ENCODE measurements at regions not wholly inside any gene's neighbourhood (a gene's known extent, or its start where the extent isn't known, plus 50 kb on each side); places are given as distances from the start of the nearest gene placed in this dataset.

DNA sequence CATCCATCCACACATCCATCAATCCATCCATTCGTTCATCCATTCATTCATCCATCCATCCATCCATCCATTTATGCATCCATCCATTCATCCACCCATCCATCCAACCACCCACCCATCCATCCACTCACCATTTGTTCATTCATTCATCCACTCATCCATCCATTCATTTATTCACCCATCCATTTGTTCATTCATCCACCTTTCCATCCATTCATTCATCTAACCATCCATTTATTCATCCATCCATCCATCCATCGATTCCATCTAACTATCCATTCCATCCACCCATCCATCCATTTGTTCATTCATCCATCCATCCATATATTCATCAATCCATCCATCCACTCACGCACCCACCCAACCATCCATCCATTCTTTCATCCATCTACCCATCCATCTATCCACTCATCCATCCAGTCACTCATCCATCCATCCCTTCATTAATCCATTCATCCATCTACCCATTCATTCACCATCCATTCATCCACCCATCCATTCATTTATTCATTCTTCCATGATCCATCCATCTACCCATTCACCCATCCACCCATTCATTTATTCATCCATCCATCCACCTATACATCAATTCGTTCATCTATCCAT, 225.0 kb downstream of the TUBA3C start:
- TF ChIP-seq NANOG (IDR thresholded peaks at IDR 0.05; ENCODE audit: borderline replicate concordance) (no peak), EZH2 (IDR thresholded peaks at IDR 0.05; ENCODE audit: low read depth, unreplicated experiment) (no peak)
- TF ChIP-seq, protein P1, sequence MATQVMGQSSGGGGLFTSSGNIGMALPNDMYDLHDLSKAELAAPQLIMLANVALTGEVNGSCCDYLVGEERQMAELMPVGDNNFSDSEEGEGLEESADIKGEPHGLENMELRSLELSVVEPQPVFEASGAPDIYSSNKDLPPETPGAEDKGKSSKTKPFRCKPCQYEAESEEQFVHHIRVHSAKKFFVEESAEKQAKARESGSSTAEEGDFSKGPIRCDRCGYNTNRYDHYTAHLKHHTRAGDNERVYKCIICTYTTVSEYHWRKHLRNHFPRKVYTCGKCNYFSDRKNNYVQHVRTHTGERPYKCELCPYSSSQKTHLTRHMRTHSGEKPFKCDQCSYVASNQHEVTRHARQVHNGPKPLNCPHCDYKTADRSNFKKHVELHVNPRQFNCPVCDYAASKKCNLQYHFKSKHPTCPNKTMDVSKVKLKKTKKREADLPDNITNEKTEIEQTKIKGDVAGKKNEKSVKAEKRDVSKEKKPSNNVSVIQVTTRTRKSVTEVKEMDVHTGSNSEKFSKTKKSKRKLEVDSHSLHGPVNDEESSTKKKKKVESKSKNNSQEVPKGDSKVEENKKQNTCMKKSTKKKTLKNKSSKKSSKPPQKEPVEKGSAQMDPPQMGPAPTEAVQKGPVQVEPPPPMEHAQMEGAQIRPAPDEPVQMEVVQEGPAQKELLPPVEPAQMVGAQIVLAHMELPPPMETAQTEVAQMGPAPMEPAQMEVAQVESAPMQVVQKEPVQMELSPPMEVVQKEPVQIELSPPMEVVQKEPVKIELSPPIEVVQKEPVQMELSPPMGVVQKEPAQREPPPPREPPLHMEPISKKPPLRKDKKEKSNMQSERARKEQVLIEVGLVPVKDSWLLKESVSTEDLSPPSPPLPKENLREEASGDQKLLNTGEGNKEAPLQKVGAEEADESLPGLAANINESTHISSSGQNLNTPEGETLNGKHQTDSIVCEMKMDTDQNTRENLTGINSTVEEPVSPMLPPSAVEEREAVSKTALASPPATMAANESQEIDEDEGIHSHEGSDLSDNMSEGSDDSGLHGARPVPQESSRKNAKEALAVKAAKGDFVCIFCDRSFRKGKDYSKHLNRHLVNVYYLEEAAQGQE (IDR thresholded peaks at IDR 0.05; ENCODE audit: unreplicated experiment): no peak
- TF ChIP-seq, protein P2, sequence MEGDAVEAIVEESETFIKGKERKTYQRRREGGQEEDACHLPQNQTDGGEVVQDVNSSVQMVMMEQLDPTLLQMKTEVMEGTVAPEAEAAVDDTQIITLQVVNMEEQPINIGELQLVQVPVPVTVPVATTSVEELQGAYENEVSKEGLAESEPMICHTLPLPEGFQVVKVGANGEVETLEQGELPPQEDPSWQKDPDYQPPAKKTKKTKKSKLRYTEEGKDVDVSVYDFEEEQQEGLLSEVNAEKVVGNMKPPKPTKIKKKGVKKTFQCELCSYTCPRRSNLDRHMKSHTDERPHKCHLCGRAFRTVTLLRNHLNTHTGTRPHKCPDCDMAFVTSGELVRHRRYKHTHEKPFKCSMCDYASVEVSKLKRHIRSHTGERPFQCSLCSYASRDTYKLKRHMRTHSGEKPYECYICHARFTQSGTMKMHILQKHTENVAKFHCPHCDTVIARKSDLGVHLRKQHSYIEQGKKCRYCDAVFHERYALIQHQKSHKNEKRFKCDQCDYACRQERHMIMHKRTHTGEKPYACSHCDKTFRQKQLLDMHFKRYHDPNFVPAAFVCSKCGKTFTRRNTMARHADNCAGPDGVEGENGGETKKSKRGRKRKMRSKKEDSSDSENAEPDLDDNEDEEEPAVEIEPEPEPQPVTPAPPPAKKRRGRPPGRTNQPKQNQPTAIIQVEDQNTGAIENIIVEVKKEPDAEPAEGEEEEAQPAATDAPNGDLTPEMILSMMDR (conservative IDR thresholded peaks at IDR 0.05; ENCODE audit: low read depth in 2 of 2): no peak

Data from GM23338 (cell line).